Nephron progenitor cell (in vitro differentiated cells): ENCODE measurements at regions not wholly inside any gene's neighbourhood (a gene's known extent, or its start where the extent isn't known, plus 50 kb on each side); places are given as distances from the start of the nearest gene placed in this dataset.

Experiments
- DNase-seq: peaks from one replicate; pipeline ENCODE4 v3.0.0; 2021
- H3K27ac Mint-ChIP-seq: 2 replicates; pipeline ENCODE4 v1.8.0; 2021; ENCODE audit warnings: mild to moderate bottlenecking, moderate library complexity, mixed read lengths
- H3K27me3 Mint-ChIP-seq: 2 replicates; pipeline ENCODE4 v1.8.0; 2021; ENCODE audit warnings: mild to moderate bottlenecking, low read depth, mixed read lengths; ENCODE audit not compliant: poor library complexity
- H3K36me3 Mint-ChIP-seq: 2 replicates; pipeline ENCODE4 v1.8.0; 2021; ENCODE audit warnings: low read depth, mixed read lengths
- H3K4me1 Mint-ChIP-seq: 2 replicates; pipeline ENCODE4 v1.8.0; 2021; ENCODE audit warnings: mixed read lengths
- H3K4me3 Mint-ChIP-seq: 2 replicates; pipeline ENCODE4 v1.8.0; 2021; ENCODE audit warnings: mild to moderate bottlenecking, moderate library complexity, mixed read lengths
- H3K9me3 Mint-ChIP-seq: 2 replicates; pipeline ENCODE4 v1.8.0; 2021; ENCODE audit warnings: mild to moderate bottlenecking, moderate library complexity, mixed read lengths
- CTCF ChIP-seq: fragments of 200-600 bp; sonication (generic); IDR thresholded peaks from 2 replicates; pipeline ENCODE4 v1.5.0; 2021; ENCODE audit warnings: antibody characterized with exemption

DNA sequence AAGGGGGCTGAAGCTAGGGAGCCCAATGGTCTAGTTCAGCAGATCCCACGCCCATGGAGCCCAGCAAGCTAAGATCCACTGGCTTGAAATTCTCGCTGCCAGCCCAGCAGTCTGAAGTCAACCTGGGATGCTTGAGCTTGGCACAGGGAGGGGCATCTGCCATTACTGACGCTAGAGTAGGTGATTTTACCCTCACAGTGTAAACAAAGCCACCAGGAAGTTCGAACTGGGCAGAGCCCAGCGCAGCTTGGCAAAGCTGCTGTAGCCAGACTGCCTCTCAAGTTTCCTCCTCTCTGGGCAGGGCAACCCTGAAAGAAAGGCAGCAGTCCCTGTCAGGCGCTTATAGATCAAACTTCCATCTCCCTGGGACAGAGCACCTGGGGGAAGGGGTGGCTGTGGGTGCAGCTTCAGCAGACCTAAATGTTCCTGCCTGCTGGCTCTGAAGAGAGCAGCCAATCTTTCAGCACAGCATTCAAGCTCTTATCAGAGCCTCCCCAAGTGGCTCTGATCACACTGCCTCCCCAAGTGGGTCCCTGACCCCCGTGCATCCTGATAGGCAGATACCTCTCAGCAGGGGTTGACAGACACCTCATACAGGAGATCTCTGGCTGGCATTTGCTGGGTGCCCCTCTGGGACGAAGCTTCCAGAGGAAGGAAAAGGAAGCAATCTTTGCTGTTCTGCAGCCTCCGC is 167.8 kb downstream of the CCDC71L start:
- no peak for DNase-seq
- TF ChIP-seq CTCF, result no peak
- Mint-ChIP-seq H3K27ac (no peak overlapping the region), H3K4me1 (no peaks in the 10 kb centered on the region), H3K27me3 (peaks cover 6% of the 10 kb centered on the region), H3K4me3 (no peak overlapping the region), H3K9me3 (peaks cover 17% of the 10 kb centered on the region), H3K36me3 (no peaks in the 10 kb centered on the region)

GRCh38 chr7:106488465-106488864 is 172.5 kb downstream of the CCDC71L start:
- Mint-ChIP-seq H3K4me1 (no peaks in the 10 kb centered on the region), H3K4me3 (no peak overlapping the region), H3K27ac (no peak overlapping the region), H3K27me3 (peaks cover 9% of the 10 kb centered on the region), H3K36me3 (no peaks in the 10 kb centered on the region), H3K9me3 (no peaks in the 10 kb centered on the region)
- TF ChIP-seq CTCF, result no peak
- no peak for DNase-seq

- Mint-ChIP-seq H3K9me3 (no peaks in the 10 kb centered on the region), H3K27ac (no peak overlapping the region), H3K4me1 (no peaks in the 10 kb centered on the region), H3K4me3 (no peak overlapping the region), H3K36me3 (no peaks in the 10 kb centered on the region), H3K27me3 (peaks cover 9% of the 10 kb centered on the region)
- no peak for DNase-seq
- TF ChIP-seq CTCF, result no peak
Measured at GRCh38 chr7:106487892-106488291, 173.1 kb downstream of the CCDC71L start.

GRCh38 chr7:106486331-106486730 is 174.6 kb downstream of the CCDC71L start:
- no peak for DNase-seq
- Mint-ChIP-seq H3K4me1 (no peaks in the 10 kb centered on the region), H3K4me3 (no peak overlapping the region), H3K36me3 (no peaks in the 10 kb centered on the region), H3K9me3 (no peaks in the 10 kb centered on the region), H3K27me3 (peaks cover 9% of the 10 kb centered on the region), H3K27ac (no peak overlapping the region)
- TF ChIP-seq CTCF, result no peak

- no peak overlapping the region for H3K27ac Mint-ChIP-seq
Measured at GRCh38 chr7:106485919-106486318, 175.0 kb downstream of the CCDC71L start.

More at GRCh38 chr7:106485919-106486318, 175.0 kb downstream of the CCDC71L start:
- Mint-ChIP-seq H3K36me3 (no peaks in the 10 kb centered on the region), H3K9me3 (no peaks in the 10 kb centered on the region), H3K27me3 (peaks cover 9% of the 10 kb centered on the region), H3K4me3 (no peak overlapping the region), H3K4me1 (no peaks in the 10 kb centered on the region)
- TF ChIP-seq CTCF, result no peak
- no peak for DNase-seq
